T-helper 1 cell (primary cell): ENCODE measurements at regions not wholly inside any gene's neighbourhood (a gene's known extent, or its start where the extent isn't known, plus 50 kb on each side); places are given as distances from the start of the nearest gene placed in this dataset.
"Not testable (repeated sequence)": the region's sequence is repeated elsewhere in the genome, so short reads cannot be mapped to it uniquely, and the experiment has no call there.

ENCODE experiments used
- DNase-seq, 5 donors: peaks; one replicate each; pipeline ENCODE4 v3.0.0-alpha.2; 2012 to 2020

- DNase-seq: no peak
These were observed 515.5 kb upstream of the AGA start for GRCh38 chr4:177957596-177958360.

GRCh38 chr4:177960566-177960965 lies 518.3 kb upstream of the AGA start:
- no peak for DNase-seq

DNA sequence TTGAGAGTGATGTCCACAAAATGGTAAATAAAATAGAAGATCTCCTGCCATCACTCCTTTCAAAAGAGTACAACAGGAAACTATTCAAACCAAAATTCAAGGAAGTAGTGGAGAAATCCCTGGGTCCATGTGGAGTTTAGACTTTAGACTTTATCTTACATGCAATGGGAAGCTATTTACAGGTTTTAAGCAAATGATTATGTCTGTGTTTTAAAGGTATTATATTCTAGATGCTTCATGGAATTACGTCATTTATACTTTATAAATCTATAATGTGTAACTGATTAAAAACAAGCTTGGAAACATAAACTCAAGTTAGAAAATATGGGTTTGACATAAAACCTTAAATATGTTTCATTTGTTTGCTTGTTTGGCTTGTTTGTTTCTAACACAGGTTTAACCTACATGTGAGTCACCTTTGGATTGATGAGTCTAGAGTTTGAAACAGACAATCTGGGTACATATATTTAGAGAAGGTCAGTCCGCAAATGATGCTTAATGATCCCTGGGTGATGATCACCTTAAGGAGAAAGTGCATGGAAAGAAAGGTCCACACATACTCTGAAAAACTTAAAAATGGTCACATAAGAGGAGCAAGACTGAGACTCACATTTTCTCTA lies 519.6 kb upstream of the AGA start:
- DNase-seq: no peak

DNA sequence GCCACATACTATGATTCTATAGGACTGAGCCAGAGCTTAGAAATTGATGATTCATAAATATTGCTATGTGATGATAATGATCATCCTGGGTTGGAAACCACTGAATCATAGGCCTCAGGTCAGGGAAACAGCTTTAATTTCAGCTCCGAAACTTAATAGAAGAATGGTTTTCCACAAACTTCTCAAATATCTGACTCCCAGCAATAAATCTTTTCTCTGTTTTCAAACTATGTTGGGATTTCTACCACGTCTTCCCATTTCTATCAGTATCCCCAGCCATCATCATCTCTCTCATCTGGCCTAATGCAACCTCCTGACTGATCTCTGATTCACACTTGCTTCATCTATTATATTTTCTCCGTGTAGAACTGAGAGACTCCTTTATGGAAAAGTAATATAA lies 521.8 kb upstream of the AGA start:
- no peak for DNase-seq

GRCh38 chr4:177964693-177965168 lies 522.5 kb upstream of the AGA start:
- no peak for DNase-seq

DNA sequence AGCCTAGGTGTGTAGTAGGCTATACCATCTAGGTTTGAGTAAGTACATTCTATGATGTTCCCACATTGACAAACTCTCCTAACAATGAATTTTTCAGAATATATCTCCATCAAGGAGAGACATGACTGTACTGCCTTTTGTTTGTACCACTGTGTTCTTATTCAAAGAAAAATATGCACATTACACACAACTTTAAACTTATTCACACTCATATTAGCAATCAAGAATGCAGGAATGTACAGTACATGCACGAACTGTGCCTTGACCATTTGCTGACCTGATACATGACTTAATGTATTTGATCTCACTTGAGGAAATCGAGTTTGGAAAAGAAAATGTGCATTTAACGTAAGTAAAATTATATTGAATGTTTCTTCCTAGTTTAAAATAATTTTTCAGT lies 525.1 kb upstream of the AGA start:
- DNase-seq: no peak

- DNase-seq: no peak
These were observed 526.7 kb upstream of the AGA start for GRCh38 chr4:177968817-177969442.

- DNase-seq: no peak
These were observed 532.2 kb upstream of the AGA start for GRCh38 chr4:177974461-177974860.

DNA sequence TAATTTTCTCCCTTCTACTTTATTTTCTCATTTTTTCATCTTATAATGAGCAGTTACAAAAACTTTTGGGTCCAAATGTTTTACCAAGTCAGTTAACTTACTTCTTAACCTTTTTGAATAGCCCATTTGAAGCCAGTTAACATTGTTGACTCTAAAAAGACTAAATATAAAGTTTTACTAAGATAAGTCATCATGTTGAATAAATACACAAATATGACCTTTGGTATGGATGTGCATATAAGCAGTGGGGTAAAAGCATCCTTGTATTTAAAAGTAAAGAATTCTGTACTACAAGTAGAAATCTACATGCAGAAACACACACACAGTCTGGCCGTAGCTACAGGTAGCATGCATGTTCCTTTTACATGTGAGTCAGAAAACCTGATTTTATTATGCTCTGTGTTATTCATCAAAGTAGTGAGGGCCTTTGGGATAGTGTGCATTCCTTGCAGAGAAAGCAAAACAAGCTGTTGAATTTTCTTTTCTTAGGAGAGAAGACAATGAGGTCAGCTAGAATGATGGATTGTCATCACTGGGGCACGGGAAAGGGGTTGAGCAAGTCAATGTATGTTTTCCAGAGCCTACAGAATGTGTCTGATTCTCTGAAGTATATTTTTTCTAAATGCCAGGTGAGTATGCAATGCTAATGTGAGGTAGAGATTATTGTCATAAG lies 533.2 kb upstream of the AGA start:
- no peak for DNase-seq

DNA sequence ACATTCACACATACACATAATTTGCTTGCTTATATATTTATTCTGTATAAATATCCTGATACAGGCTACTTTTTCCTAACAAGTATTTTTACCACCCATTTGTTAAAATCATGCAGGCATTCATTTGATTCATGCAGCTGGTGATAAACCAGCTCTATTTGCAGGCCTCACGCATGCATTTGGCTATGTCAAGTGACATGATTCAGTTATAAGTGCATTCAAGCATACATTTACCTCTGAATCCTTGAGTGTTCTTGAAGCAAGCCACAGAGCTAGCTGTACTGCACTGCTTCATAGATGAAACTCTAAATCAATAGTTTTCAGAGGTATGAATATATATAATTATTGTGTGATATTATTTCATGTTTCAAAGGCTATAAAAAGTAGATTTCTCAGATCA lies 544.0 kb upstream of the AGA start:
- no peak for DNase-seq

DNA sequence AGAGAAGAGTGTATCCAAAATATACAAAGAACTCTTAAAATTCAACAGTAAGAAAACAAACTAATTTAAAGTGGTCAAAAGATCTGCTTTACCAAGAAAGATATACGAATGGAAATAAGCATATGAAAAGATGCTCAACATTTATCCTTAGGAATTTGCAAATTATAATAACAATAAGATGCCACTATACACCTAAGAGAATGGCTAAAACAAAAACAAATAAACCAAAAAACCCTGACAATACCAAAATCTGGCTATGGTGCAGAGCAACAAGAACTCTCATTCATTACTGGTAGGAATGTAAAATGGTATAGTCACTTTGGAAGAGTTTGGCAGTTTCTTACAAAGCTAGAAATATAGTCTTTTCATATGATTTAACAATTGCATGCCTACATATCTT lies 545.7 kb upstream of the AGA start:
- no peak for DNase-seq

- DNase-seq: no peak
These were observed 547.4 kb upstream of the AGA start for GRCh38 chr4:177989503-177990201.

DNA sequence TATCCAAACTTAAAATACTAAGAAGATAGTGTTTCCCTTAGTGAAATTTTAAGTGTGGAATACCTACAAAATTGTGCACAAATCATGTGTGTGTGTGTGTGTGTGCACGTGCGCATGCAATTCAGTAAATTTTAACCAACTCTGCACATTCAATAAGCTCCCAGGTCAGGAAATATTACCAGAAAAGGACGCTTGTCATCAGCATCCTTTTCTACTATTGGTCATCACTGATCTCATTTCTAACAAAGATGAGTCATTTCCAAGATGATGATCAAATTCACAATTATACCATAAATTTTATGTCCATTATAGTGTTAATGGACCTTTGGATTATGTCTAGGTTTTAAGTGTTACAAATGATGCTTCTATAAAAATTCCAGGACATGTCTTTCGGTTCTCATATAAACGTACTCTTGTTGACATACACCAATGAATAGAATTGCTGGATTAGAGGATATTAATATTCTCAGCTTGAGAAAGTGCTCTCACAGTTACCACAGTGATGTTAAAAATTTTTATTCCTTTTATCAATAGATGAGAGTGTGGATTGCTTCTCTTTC lies 560.9 kb upstream of the AGA start:
- no peak for DNase-seq

GRCh38 chr4:178010596-178010995 lies 568.4 kb upstream of the AGA start:
- DNase-seq: no peak

GRCh38 chr4:178015046-178015445 lies 572.8 kb upstream of the AGA start:
- not testable (repeated sequence) for DNase-seq

- DNase-seq: no peak
These were observed 584.8 kb upstream of the AGA start for GRCh38 chr4:178026999-178027398.

- no peak for DNase-seq
These were observed 585.6 kb upstream of the AGA start for GRCh38 chr4:178027796-178028195.

GRCh38 chr4:178028481-178028880 lies 586.2 kb upstream of the AGA start:
- no peak for DNase-seq

DNA sequence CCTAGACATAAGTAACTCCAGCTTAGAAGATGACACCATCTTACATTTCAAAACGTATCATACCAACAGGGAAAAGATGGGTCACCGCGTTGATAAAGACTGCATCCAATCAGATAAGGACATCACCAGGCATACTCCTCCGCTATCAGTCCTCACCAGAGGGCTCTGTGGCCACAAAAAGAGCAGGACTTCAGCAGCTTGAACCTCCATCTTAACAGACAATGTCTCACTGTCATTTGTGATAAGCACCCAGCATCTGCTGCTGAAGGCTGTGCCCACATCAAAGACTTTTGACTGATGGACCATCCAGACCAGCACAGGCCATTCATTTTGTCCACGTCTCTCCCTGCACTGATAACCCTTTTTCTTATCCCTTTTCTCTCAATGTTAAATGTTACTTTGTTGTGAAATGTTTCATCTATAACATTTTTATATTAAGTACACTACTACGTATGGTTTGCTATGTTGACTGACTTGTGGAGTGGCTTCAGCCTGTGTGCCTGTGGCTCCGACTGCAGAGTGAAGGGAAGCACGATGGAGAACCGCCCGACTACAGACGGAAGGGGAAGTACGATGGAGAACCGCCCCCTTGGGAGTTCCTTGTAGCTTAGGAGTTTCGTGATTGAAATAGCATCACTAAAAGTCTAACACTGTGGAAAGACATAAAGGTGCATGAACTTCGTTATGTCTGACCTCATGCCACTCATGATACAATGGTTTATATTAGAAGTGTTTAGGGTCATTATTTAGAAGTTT lies 595.4 kb upstream of the AGA start:
- DNase-seq: no peak

- DNase-seq: no peak
These were observed 614.8 kb upstream of the AGA start for GRCh38 chr4:178056996-178057395.

GRCh38 chr4:178063568-178063967 lies 621.3 kb upstream of the AGA start:
- no peak for DNase-seq
